SW 1271 (cell line): ENCODE measurements at regions not wholly inside any gene's neighbourhood (a gene's known extent, or its start where the extent isn't known, plus 50 kb on each side); places are given as distances from the start of the nearest gene placed in this dataset.

Experiments used
- DNase-seq, 2 experiments: peaks; one replicate each; lab custom pipeline; 2025; lab: John Stamatoyannopoulos, UW

GRCh38 chr6:165913676-165914570 is 250.9 kb upstream of the PDE10A start:
- no peak for DNase-seq

GRCh38 chr6:165910184-165910966 is 247.3 kb upstream of the PDE10A start:
- no peak for DNase-seq

- DNase-seq = no peak
These were observed 243.7 kb upstream of the PDE10A start for GRCh38 chr6:165906736-165907135.

- no peak for DNase-seq
These were observed 242.7 kb upstream of the PDE10A start for GRCh38 chr6:165905744-165906143.

GRCh38 chr6:165900970-165901369 is 237.9 kb upstream of the PDE10A start:
- no peak for DNase-seq

GRCh38 chr6:165899611-165900010 is 236.6 kb upstream of the PDE10A start:
- DNase-seq = no peak

GRCh38 chr6:165895421-165896165 is 232.6 kb upstream of the PDE10A start:
- DNase-seq = no peak

GRCh38 chr6:165894171-165894825 is 231.3 kb upstream of the PDE10A start:
- no peak for DNase-seq

GRCh38 chr6:165893431-165893830 is 230.4 kb upstream of the PDE10A start:
- no peak for DNase-seq

GRCh38 chr6:165891320-165891719 is 228.3 kb upstream of the PDE10A start:
- DNase-seq = no peak

- no peak for DNase-seq
These were observed 227.3 kb upstream of the PDE10A start for GRCh38 chr6:165890404-165890735.

GRCh38 chr6:165889636-165890403 is 226.8 kb upstream of the PDE10A start:
- peak in 1 of 2 experiments; percentile 3 for DNase-seq

GRCh38 chr6:165886169-165886568 is 223.1 kb upstream of the PDE10A start:
- DNase-seq = no peak

GRCh38 chr6:165884813-165885765 is 222.0 kb upstream of the PDE10A start:
- peak in 1 of 2 experiments; percentile 6 for DNase-seq

- DNase-seq = no peak
These were observed 221.0 kb upstream of the PDE10A start for GRCh38 chr6:165883851-165884640.

GRCh38 chr6:165881806-165882205 is 218.8 kb upstream of the PDE10A start:
- DNase-seq = no peak

- no peak for DNase-seq
These were observed 217.6 kb upstream of the PDE10A start for GRCh38 chr6:165880686-165881085.

GRCh38 chr6:165877773-165878172 is 214.7 kb upstream of the PDE10A start:
- no peak for DNase-seq

GRCh38 chr6:165877192-165877591 is 214.2 kb upstream of the PDE10A start:
- no peak for DNase-seq
